NCI-H1105 treated with DMSO at 0.1 percent for 48 hours (cell line): ENCODE measurements at regions not wholly inside any gene's neighbourhood (a gene's known extent, or its start where the extent isn't known, plus 50 kb on each side); places are given as distances from the start of the nearest gene placed in this dataset.
A peak's percentile ranks its signal among the peaks of the same experiment; 100 is the strongest.
"Not testable (repeated sequence)": the region's sequence is repeated elsewhere in the genome, so short reads cannot be mapped to it uniquely, and the experiment has no call there.

Experiments used
- DNase-seq: peaks from one replicate; lab custom pipeline; 2025; lab: John Stamatoyannopoulos, UW

DNA sequence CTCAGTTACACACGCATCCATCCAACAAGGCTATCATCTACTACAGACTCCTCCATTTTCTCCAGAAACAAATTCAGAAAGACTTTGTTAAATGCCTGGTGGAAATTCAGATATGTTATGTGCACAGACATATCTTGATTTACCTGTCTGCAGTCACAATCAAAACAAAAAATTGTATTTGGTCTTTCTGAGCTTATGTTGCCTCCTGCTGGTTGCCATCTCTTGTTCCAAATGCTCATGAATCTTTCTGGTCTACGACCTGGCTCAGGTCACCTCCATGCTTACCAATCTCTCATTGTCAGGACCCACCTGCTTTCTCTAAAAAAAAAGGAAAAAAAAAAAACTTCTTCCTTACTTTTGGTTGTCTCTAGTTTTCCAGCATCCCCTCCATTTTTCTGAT lies 169.2 kb upstream of the PLXNC1 start:
- DNase-seq, result no peak

GRCh38 chr12:93980711-93981110 lies 167.7 kb upstream of the PLXNC1 start:
- no peak for DNase-seq

DNA sequence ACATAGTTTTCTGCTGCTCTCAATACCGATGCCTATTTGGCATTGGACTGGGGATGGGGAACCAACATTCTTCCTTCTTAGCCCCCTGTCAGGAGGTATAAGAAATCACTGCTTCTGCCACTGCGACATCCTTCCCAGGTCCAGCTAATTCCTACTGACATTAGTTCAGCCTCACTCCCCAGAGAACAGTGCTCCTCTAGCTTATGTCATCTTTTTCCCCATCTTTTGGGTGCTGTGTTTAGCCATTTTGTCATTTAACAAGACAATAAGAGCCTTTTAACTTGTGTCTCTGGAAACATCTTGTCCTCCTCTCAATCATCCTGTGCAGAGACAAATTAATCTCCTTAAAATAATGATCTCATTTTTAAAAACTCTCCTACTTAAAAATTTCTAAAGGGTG lies 167.0 kb upstream of the PLXNC1 start:
- DNase-seq, result no peak

- DNase-seq, result peak; percentile 64
These were observed 165.5 kb upstream of the PLXNC1 start for GRCh38 chr12:93982771-93983315.

DNA sequence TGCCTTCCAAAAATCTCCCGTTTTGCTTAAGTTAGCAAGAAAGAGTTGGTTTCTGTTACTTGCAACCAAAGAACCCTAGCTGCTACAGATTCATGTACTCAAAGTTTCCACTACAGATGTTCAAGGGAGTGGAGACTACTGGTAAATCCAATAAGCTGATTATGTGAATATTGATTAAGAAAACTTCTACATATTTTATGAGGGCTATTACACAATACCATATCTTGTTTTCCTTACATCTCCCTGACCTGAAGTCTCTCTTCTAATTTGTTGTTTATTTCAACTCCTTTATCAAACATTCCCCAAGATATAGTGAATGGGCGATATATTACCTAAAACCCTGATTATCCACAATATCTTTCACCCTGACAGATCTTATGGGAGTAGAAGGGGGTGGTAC lies 164.4 kb upstream of the PLXNC1 start:
- no peak for DNase-seq

DNA sequence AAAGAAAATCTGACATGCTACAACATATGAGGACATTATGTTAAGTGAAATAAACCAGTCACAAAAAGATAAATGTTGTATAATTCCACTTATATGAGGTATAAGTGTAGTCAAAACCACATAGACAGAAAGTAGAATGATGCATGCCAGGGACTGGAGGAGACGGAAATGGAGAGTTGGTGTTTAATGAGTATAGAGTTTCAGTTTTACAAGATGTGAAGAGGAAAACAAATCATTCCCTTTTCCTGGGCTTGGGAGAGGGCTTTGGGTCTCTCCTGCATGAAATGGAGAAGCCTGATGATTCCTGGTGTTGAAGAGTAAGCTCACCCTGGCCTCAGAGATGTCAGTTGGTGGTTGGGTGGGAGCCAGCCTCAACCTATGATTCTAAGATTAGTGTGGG lies 158.4 kb upstream of the PLXNC1 start:
- no peak for DNase-seq

DNA sequence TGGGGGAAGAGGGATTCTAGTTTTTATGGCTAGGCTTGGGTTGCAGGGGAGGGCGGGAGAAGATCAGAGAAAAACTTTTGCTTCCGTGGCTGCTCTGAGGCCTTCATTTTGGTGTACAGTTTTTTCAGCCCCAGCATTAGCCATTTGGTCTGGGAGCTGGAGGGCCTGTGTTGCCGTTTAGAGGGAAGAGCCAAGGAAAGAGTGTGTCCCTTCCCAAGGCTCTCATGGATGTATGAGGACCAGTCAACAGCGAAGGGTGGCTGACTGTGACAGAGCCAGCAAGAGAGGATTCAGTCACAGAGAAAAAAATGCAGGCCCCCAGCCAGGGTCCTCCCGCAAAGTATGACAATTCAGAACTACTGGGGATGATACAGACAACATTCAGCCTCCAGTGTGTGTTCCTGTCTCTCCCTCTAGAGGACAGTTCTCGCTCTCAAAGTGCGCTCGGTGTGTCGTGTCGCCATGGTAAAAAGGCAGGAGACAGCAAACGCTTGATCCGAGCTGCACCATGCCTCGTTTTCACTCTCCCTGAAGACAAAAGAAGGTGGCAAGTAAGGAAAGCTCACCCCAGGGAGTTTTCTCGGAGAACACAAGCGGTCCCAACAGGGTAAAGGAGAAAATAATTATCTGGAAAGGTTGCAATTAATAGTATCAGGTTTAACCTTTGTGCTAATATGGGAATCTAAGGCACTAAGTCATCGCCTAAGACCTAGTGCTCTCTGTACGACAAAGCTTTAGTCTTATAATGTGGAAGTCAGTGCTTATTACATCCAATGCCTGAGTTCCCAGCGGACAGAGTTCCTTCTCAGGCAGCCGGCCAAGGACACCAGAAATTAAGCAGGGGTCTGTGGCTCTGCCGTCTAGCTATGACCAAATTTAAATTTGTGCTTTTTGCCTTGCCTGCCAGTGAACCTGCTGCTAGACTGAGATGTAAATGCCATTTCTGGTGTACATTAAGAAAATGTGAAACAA lies 157.3 kb upstream of the PLXNC1 start:
- no peak for DNase-seq

GRCh38 chr12:93991829-93992461 lies 156.4 kb upstream of the PLXNC1 start:
- DNase-seq, result no peak

DNA sequence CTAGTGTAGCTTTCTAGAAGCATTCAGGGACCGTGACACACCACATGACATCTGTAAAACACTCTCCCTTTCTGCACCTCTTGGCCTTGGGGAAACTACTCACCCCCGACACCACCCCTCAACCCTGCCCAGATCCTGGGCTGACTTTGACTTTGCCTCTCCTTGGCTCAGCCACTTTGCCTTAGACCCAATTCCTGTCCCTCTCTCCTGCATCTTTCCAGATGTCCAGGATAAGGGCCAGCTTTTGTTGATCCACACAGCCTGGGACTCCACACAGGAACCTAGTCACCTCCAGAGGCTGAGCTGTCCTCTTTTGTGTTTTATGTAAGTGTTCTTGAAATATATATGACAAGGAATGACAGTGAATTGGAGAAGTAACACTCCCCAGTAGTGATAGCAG lies 153.7 kb upstream of the PLXNC1 start:
- DNase-seq, result no peak

DNA sequence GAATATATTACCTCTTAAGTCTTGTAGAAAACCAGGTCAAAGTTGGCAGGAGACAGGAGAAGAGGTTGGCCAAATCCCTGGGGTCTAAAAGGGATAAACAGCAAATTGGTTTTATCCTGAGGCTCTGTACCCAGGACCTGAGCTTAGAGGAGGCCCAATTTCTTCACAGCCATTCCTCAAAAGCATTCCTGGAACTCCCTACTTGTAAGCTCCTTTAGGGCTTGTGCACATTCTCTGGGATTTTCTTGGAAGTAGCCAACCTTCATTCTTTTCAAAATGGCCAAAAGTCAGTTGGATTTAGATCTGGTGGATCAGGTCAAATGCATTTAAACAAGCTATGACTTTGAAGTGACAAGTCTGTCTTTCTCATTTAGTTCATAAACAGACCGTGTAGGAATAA lies 152.1 kb upstream of the PLXNC1 start:
- no peak for DNase-seq

- DNase-seq, result no peak
These were observed 146.7 kb upstream of the PLXNC1 start for GRCh38 chr12:94001691-94002090.

DNA sequence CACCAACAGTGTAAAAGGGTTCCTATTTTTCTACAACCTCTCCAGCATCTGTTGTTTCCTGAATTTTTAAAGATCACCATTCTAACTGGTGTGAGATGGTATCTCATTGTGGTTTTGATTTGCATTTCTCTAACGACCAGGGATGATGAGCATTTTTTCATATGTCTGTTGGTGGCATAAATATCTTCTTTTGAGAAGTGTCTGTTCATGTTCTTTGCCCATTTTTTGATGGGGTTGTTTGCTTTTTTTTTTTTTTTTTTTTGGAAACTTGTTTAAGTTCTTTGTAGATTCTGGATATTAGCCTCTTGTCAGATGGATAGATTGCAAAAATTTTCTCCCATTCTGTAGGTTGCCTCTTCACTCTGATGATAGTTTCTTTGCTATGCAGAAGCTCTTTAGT lies 145.5 kb upstream of the PLXNC1 start:
- DNase-seq, result not testable (repeated sequence)

DNA sequence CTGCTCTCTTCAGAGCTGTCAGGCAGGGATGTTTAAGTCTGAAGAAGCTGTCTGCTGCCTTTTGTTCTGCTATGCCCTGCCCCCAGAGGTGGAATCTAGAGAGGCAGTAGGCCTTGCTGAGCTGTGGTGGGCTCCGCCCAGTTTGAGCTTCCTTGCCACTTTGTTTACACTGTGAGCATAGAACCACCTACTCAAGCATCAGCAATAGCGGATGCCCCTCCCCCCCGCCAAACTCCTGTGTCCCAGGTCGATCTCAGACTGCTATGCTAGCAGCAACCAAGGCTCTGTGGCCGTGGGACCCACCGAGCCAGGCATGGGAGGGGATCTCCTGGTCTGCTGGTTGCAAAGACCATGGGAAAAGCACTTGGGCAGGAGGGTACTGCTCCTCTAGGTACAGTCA lies 140.5 kb upstream of the PLXNC1 start:
- DNase-seq, result not testable (repeated sequence)

DNA sequence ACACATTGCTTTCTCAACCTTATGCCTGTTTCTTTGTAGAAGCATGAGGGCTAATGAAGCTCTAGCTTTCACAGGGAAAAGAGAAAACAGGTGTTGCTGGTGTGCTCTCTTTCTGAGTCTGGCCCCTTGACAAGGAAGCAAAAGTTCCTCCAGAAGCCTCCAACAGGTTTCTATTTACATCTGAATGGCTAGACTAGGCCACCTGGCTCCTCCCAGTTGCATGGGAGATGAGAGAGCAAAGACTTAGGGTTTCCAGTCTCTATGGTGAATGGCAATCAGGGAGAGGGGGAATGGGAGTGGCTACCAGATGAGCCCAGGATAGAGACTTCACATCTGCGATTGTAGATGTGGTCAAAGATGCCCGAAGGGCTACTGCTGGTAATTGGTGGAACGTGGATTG lies 138.1 kb upstream of the PLXNC1 start:
- no peak for DNase-seq

- DNase-seq, result no peak
These were observed 136.3 kb upstream of the PLXNC1 start for GRCh38 chr12:94012071-94012470.

- no peak for DNase-seq
These were observed 135.8 kb upstream of the PLXNC1 start for GRCh38 chr12:94012590-94012989.

DNA sequence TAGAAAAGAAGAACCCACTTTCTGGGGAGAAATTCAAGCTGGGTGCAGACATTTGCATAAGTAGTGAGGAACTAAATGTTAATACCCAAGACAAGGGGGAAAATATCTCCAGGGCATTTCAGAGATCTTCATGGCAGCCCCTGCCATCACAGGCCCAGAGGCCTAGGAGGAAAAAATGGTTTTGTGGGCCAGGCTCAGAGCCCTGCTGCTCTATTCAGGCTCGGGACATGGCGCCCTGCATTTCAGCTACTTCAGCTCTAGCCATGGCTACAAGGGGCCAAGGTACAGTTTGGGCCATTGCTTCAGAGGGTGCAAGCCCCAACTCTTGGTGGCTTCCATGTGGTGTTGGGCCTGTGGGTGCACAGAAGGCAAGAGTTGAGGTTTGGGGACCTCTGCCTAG lies 131.1 kb upstream of the PLXNC1 start:
- DNase-seq, result not testable (repeated sequence)

- no peak for DNase-seq
These were observed 128.0 kb upstream of the PLXNC1 start for GRCh38 chr12:94020335-94020734.

GRCh38 chr12:94023879-94024278 lies 124.5 kb upstream of the PLXNC1 start:
- no peak for DNase-seq

DNA sequence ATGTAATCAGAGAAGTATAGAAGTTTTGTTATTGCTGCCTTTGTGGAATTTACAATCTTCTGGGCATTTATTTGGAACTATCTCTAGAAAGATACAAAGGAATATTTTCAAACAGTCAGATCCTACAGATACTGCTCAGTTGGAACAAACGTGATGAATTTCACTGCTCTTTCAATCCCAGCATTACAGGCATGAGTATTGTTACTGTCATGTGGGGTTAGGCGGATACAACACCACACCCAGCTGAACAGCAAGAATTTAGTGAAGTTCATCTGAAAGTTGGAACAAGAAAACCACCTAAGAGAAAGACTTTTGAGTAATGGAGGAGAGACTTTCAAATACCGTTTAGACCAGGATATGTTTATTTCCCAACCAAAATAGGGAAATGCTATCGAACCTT lies 123.3 kb upstream of the PLXNC1 start:
- no peak for DNase-seq

- no peak for DNase-seq
These were observed 122.6 kb upstream of the PLXNC1 start for GRCh38 chr12:94025756-94026155.

DNA sequence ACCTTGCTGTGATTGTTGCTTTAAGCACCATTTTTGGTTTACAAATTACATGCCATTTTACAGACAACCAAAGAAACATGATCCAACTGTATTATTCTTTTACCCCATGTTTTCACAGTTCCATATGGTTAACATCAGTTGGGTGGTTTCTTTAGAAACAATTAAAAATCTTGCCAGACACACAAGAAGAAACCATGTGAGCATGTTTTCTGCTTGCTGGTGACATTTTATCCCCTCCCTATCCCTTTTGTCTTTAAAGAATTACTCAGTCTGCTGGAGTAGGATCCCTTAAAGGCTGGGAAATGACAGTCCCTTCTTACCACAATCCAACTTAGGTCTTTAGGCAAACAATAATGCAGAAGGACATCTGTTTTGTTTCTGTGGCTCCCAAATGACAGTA lies 121.8 kb upstream of the PLXNC1 start:
- no peak for DNase-seq

DNA sequence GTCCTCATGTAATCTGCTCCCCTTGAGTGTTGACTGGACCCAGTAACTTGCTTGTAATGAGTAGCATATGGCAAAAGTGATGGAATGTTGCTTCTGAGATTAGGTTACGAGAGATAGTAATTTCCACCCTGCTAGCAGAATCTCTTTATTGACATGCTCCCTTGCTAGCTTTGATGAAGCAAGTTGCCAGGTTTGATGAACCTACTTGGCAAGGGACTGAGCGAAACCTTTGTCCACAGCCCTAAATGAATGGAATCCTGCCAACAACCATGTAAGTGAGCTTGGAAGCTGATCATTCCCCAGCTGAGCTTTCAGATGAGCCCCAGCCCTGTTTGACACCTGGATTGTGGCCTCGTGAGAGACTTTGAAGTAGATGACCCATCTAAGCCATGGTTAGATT lies 120.8 kb upstream of the PLXNC1 start:
- no peak for DNase-seq
